Coronary artery (tissue), 2 donors: ENCODE measurements at regions not wholly inside any gene's neighbourhood (a gene's known extent, or its start where the extent isn't known, plus 50 kb on each side); places are given as distances from the start of the nearest gene placed in this dataset.

Experiments used
- DNase-seq: peaks from one replicate; pipeline ENCODE4 v3.0.0-alpha.2; 2017; ENCODE audit warnings: low spot score
- H3K27ac ChIP-seq, 2 donors: fragments of 200-600 bp; sonication (generic); one replicate each; pipeline ENCODE4 v1.5.1; 2016 to 2019
- H3K4me3 ChIP-seq: fragments of 200-600 bp; sonication (generic); 2 replicates; pipeline ENCODE4 v1.5.1; 2016; ENCODE audit warnings: mild to moderate bottlenecking, moderate library complexity
- CTCF ChIP-seq: fragments of 200-600 bp; sonication (generic); IDR thresholded peaks from one replicate; pipeline ENCODE4 v1.5.1; 2019; ENCODE audit warnings: antibody characterized with exemption

GRCh38 chr1:80244372-80244771, 1237.8 kb upstream of the ADGRL4 start:
- Histone ChIP-seq H3K27ac (no peak overlapping the region), H3K4me3 (no peak overlapping the region)
- DNase-seq = no peak
- no peak for TF ChIP-seq CTCF

GRCh38 chr1:80241566-80241965, 1235.0 kb upstream of the ADGRL4 start:
- Histone ChIP-seq H3K27ac (no peak overlapping the region), H3K4me3 (no peak overlapping the region)
- DNase-seq = no peak
- no peak for TF ChIP-seq CTCF

GRCh38 chr1:80225510-80225909, 1219.0 kb upstream of the ADGRL4 start:
- no peak for TF ChIP-seq CTCF

GRCh38 chr1:80221319-80221718, 1214.8 kb upstream of the ADGRL4 start:
- H3K4me3 ChIP-seq = no peak overlapping the region
- H3K27ac ChIP-seq = no peak overlapping the region
- no peak for TF ChIP-seq CTCF
- DNase-seq = no peak

More at GRCh38 chr1:80225510-80225909, 1219.0 kb upstream of the ADGRL4 start:
- DNase-seq = no peak
- Histone ChIP-seq H3K4me3 (no peak overlapping the region), H3K27ac (no peak overlapping the region)

- DNase-seq = no peak
- no peak overlapping the region for H3K27ac ChIP-seq
- TF ChIP-seq CTCF = no peak
Observed at GRCh38 chr1:80218112-80218511, 1211.6 kb upstream of the ADGRL4 start.

GRCh38 chr1:80217377-80217986, 1211.0 kb upstream of the ADGRL4 start:
- TF ChIP-seq CTCF = no peak
- no peak overlapping the region for H3K27ac ChIP-seq
- no peak overlapping the region for H3K4me3 ChIP-seq
- no peak for DNase-seq

More at GRCh38 chr1:80218112-80218511, 1211.6 kb upstream of the ADGRL4 start:
- H3K4me3 ChIP-seq = no peak overlapping the region

- no peak overlapping the region for H3K4me3 ChIP-seq
- DNase-seq = no peak
- no peak for TF ChIP-seq CTCF
- no peak overlapping the region for H3K27ac ChIP-seq
Observed at GRCh38 chr1:80214888-80215540, 1208.5 kb upstream of the ADGRL4 start.
